Adrenal gland (tissue), 5 donors: ENCODE measurements at regions not wholly inside any gene's neighbourhood (a gene's known extent, or its start where the extent isn't known, plus 50 kb on each side); places are given as distances from the start of the nearest gene placed in this dataset.

Source experiments
- CTCF ChIP-seq, 6 experiments: fragments of 450-650 bp in 4 of 6; fragments of 200-600 bp in 2 of 6; sonication (generic) in 1 of 6; IDR thresholded peaks; 1 replicate in 5 of 6; 2 replicates in 1 of 6; pipeline versions ENCODE4 v1.5.1 to v1.8.0; 2016 to 2021; ENCODE audit warnings: antibody characterized with exemption in 6 of 6, mild to moderate bottlenecking in 2 of 6, moderate library complexity in 1 of 6
- POLR2A ChIP-seq, 2 donors: fragments of 450-650 bp; IDR thresholded peaks; one replicate each; pipeline ENCODE4 v1.6.1; 2017; ENCODE audit warnings: antibody characterized with exemption in 2 of 2, mild to moderate bottlenecking in 2 of 2, moderate library complexity in 1 of 2
- donor health status: DM: no; HTN: no; CAD: no.

- no peak for TF ChIP-seq CTCF (IDR thresholded peaks at IDR 0.05)
- TF ChIP-seq POLR2A (IDR thresholded peaks at IDR 0.05) = no peak
These were observed 332.8 kb upstream of the FSHR start for GRCh38 chr2:49487139-49487538.
